ENCODE measurements at regions not wholly inside any gene's neighbourhood (a gene's known extent, or its start where the extent isn't known, plus 50 kb on each side); places are given as distances from the start of the nearest gene placed in this dataset.
A peak's percentile ranks its signal among the peaks of the same experiment; 100 is the strongest.
"Not testable (repeated sequence)": the region's sequence is repeated elsewhere in the genome, so short reads cannot be mapped to it uniquely, and the experiment has no call there.

DNA sequence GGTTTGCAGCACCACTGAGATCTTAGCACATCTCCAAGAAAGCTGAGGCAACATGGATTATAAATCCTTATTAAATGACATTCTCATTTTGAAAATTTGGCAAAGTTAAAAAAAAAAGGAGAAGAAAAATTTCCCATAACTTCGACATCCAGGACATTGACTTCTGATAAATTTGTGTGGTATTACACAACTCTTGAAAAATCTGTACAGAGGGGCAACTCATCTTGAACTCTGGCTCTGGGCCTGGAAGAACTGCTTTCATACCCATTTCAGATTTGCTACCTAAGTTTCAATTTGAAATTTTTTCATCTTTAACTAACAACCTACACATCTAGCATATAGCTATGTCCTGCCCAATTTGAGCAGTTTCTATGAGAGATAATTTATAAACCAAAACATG lies 118.0 kb upstream of the UGP2 start:
- no peaks in the 10 kb centered on the region for H3K27me3 ChIP-seq
- H3K36me3 ChIP-seq = no peaks in the 10 kb centered on the region
- H3K4me3 ChIP-seq = no peak overlapping the region
- DNase-seq = no peak
- no peaks in the 10 kb centered on the region for H3K9me3 ChIP-seq

DNA sequence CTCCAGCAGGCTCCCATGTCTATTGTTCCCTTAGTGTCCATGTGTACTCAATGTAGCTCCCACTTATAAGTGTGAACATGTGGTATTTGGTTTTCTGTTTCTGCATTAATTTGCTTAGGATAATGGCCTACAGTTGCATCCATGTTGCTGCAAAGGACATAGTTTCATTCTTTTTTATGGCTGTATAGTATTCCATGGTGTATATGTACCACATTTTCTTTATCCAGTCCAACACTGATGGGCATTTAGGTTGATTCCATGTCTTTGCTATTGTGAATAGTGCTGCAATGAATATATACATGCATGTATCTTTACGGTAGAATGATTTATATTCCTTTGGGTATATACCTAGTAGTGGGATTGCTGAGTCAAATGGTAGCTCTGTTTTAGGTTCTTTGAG lies 116.5 kb upstream of the UGP2 start:
- not testable (repeated sequence) for DNase-seq, H3K4me3 ChIP-seq, H3K9me3 ChIP-seq

DNA sequence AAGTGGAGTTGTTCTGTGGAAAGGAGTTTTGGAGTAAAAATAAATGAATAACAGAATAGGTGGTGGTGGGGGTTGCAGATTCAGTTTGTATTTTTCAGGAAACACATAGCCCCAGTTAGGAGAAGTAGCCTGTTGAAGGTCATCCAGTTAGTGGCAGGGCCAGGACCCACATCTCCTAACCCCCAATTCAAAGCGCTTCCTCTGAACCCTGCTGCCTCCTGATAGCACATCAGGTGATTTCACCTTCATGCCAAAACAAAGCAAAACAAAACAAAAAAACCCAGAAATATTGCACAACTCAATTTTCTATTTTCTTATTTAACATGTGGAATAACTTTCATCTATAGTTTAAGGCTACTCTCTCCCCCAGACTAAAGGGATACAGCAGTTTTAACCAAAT lies 112.3 kb upstream of the UGP2 start:
- no peaks in the 10 kb centered on the region for H3K27me3 ChIP-seq
- no peaks in the 10 kb centered on the region for H3K36me3 ChIP-seq
- no peak overlapping the region for H3K4me3 ChIP-seq
- no peaks in the 10 kb centered on the region for H3K9me3 ChIP-seq
- no peak for DNase-seq

More for the DNA sequence above, 116.5 kb upstream of the UGP2 start:
- not testable (repeated sequence) for H3K36me3 ChIP-seq, H3K27me3 ChIP-seq

DNA sequence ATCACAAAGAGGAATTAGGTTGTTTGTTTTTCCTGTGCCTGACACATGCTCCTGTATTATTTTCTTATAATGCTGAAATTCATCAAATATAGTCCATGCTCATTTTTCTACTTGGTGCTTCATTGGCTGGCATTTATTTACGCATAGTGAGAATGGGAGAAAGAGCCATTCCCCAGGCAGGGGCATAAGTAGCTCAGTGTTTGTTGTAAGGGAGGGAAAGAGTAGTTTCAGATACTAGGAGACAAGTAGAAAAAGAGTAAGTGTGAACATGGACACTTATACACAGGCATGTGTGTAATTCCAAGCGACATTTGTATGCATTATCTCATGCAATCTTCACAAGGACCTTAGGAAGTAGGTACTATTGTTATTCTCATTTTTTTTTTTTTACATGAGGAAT lies 111.9 kb upstream of the UGP2 start:
- H3K4me3 ChIP-seq = no peak overlapping the region
- DNase-seq = no peak
- H3K27me3 ChIP-seq = no peaks in the 10 kb centered on the region
- H3K36me3 ChIP-seq = no peaks in the 10 kb centered on the region
- no peaks in the 10 kb centered on the region for H3K9me3 ChIP-seq

DNA sequence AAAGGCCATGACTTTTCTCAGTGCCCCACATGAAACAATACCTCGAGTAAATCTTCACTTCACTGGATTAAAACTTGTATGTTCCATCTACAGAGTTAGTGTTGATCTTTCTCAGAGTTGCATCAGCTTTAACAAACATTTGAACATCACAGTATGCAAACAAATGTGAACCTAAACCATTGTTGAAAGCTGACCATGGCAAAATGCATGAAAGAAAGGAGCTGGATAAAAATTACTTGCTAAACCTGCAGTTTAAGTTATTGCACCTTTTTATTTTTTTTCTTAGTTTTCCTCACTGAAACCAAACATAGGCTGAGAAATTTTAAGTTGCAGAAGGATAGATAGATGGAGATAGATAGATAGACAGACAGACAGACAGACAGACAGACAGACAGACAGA lies 107.2 kb upstream of the UGP2 start:
- H3K27me3 ChIP-seq = no peaks in the 10 kb centered on the region
- DNase-seq = no peak
- H3K9me3 ChIP-seq = no peaks in the 10 kb centered on the region
- H3K4me3 ChIP-seq = no peak overlapping the region
- no peaks in the 10 kb centered on the region for H3K36me3 ChIP-seq

DNA sequence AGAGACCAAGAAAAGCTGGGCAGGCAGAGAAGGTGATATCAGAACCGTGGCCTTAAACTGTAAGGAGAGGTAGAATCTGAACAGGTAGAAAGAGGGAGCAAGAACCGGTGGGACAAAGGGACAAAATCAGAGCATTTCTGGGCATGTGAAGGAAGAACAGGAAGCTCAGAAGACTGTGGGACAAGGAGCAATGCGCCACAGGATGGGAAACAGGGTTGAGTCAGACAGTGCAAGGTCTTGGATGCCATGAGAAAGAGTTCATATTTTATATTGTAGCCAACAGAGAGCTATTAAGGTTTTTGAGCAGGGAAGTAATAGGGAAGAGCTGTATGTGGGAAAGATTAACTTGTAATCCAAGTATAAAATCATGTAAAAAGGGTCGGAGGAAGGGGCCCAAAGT lies 106.4 kb upstream of the UGP2 start:
- peak; percentile 10 for DNase-seq
- no peak overlapping the region for H3K4me3 ChIP-seq

DNA sequence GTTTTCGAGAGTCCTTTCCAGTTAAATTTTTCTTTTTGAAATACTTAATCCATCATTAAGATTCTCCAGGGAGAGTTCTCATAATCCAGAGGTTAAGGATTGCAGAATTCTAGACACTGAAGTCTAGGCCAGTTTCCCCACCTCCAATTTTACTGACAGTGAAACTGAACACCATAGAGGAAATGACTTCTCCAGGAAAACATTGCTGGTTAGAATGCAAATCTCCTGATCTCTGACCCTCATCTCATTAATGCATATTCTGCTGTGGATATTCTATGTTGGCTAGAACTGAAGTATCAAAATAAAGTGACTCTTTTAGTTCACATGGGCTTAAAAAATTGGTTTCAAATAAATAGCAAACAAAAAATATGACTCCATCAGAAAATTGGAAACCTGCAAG lies 105.8 kb upstream of the UGP2 start:
- Histone ChIP-seq H3K4me3 (no peak overlapping the region), H3K27me3 (no peaks in the 10 kb centered on the region), H3K9me3 (no peaks in the 10 kb centered on the region), H3K36me3 (no peaks in the 10 kb centered on the region)
- no peak for DNase-seq

More for the DNA sequence above, 106.4 kb upstream of the UGP2 start:
- Histone ChIP-seq H3K27me3 (no peaks in the 10 kb centered on the region), H3K9me3 (no peaks in the 10 kb centered on the region), H3K36me3 (no peaks in the 10 kb centered on the region)

DNA sequence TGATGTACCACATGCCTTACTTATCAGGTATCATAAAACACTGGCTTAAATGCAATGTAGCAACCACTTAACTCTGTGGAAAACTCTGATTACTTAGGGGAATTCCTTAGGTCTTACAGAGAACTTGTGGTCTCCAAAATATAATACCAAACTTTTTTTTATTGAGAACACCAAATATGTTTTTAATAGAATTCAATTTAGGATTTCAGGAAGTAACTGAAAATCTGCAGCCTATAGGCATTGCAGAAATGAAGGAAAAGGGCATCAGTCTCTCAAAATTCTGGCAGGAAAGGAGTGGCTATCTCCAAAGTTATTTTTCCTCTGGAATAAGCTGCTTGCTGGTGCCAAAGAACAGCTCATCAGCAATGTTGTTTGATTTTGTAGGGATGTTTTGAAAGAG lies 105.3 kb upstream of the UGP2 start:
- H3K9me3 ChIP-seq = no peaks in the 10 kb centered on the region
- H3K27me3 ChIP-seq = no peaks in the 10 kb centered on the region
- H3K4me3 ChIP-seq = no peak overlapping the region
- peak; percentile 9 for DNase-seq
- no peaks in the 10 kb centered on the region for H3K36me3 ChIP-seq

DNA sequence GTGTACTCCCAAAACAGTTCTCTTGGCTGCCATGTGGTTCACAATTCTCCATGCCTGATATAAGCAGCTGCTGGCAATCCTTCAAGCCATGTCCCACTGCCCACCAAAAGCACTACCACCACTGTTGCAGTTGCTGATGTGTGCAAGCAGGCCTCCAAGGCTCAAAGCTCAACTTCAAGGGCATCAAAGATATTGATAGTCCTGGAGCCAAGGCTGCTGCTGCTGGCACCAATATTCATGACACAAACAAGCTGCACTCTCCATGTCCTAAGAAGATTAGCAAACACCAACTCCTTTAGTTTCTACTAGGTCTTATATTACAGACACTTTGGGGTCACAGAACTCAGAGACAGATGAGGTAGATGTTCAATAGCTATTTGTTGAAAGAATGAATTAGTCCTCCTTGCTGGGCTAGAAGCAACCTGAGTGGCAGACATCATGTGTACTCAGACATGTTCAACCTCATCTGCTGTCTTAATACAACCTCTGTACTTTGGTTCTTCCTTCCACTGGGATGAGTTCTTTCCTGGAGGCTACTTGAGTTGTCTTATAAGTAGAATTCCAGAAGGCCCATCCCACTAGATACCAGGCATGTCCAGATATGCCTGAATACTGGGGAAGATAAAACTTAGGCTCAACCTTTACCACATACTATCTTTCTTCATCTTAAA lies 104.5 kb upstream of the UGP2 start:
- no peak for DNase-seq
- H3K9me3 ChIP-seq = no peaks in the 10 kb centered on the region
- H3K4me3 ChIP-seq = no peak overlapping the region
- H3K36me3 ChIP-seq = no peaks in the 10 kb centered on the region
- H3K27me3 ChIP-seq = no peaks in the 10 kb centered on the region

DNA sequence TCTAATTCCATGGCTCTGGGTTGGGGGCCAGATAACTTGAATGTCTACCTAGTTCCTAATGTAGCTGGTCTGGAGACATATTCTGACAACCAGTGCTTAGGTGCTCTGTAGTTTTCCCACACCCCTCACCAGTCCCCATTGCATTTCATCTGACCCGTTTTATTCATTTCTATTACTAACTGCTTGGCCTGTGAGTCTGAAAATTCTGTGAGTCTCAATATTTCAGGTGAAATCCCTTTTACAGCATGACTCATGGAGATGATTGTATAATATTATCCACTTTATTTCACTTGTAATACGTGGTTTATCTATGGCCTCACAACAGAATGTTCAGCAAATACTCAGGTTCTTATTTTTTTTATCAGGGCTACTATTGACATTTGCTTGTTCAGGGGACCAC lies 103.7 kb upstream of the UGP2 start:
- Histone ChIP-seq H3K27me3 (no peaks in the 10 kb centered on the region), H3K4me3 (no peak overlapping the region)
- DNase-seq = no peak

DNA sequence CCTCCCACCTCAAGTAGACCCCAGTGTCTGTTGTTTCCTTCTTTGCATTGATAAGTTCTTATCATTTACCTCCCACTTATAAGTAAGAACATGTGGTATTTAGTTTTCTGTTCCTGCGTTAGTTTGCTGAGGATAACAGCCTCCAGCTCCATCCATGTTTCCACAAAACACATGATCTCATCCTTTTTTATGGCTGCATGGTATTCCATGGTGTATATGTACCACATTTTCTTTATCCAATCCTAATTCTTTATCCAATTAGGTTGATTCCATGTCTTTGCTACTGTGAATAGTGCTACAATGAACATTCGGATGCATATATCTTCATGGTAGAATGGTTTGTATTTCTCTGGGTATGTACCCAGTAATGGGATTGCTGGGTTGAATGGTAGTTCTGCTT lies 102.5 kb upstream of the UGP2 start:
- not testable (repeated sequence) for H3K27me3 ChIP-seq, DNase-seq, H3K4me3 ChIP-seq, H3K9me3 ChIP-seq, H3K36me3 ChIP-seq

More for the DNA sequence above, 103.7 kb upstream of the UGP2 start:
- Histone ChIP-seq H3K9me3 (no peaks in the 10 kb centered on the region), H3K36me3 (no peaks in the 10 kb centered on the region)

DNA sequence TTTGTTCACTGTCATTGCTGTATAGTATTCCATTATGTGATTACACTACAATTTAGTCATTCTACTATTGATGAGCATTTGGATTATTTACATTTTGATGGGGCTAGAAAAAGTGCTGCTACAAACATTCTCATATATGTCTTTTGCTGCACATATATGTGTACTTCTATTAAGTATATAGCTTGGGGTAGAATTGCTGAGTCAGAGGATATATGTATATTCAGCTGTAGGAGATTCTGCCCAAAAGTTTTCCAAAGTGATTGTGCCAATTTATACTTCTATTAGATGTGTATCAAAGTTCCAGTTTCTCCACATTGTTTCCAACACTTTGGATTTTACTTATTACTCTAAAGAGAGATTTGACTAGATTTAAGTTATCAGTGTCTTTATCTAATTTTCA lies 101.7 kb upstream of the UGP2 start:
- DNase-seq = no peak
- Histone ChIP-seq H3K9me3 (no peaks in the 10 kb centered on the region), H3K4me3 (no peak overlapping the region), H3K36me3 (no peaks in the 10 kb centered on the region), H3K27me3 (no peaks in the 10 kb centered on the region)

DNA sequence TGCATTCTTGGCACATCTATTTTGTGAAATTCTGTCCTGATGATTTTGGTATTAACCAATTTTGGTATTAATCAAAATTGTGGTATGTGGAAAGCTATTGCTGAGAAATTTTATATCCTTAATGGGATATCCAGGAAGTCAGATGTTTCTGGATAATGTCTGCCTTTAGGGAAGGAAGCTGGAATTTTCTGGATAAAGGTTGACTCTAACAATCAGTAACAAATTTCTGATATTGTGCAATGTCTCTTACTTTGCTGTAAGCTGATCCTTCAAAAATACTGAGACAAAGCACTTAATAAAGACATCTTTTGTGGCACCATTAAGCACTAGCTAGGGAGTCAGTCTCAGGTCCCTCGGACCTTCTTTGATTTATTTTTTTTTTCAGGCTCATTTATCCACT lies 100.8 kb upstream of the UGP2 start:
- no peak for DNase-seq
- Histone ChIP-seq H3K9me3 (no peaks in the 10 kb centered on the region), H3K27me3 (no peaks in the 10 kb centered on the region), H3K36me3 (no peaks in the 10 kb centered on the region), H3K4me3 (no peak overlapping the region)

DNA sequence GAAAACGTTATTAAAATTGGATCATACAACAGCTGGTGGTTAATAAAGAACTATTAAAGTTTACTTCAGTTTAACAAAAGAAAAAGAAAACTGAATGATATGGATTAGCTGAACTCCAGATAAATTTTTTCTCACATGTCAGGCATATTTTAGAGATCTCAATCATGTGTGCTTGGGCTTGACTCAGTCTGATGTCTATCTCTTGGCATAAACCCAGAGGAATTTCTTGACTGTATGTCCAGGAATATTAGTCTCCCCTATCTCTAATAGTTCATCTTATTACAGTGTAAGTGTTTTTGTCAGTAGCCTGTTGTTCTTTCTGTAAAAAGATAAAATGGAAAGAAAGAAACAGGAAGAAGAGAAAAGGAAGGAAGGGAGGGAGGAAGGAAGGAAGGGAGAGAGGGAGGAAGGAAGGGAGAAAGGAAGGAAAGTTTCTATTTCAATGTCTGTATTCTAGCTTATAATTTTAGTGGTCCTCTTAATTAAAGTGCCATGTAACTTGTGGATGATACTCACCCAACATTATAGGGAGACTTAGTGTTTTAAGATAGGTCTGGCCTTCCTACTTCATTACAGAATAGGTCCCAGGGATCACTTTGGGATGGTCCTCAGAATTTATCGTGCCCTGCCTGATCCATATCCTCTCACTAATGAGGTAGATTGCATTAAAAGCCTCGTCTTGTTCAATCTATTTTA lies 99.7 kb upstream of the UGP2 start:
- no peak overlapping the region for H3K4me3 ChIP-seq

DNA sequence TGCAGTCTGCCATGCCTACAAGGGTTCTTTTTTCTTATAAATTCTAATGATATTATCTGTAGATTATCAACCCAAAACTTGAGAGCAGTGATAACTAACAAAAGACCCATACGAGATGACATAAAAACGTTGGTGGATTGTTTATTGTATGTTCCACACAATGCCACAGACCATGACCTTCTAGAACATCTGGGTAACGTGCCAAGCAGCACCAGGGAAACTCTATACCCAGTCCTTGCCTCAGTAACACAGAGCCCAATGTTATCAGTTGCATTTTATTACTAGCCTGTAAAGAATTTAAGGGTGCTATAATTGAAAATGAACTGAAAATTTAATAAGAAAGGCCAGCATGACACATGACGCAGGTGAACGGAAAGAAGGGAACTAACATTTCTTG lies 99.1 kb upstream of the UGP2 start:
- Histone ChIP-seq H3K9me3 (no peaks in the 10 kb centered on the region), H3K4me3 (no peak overlapping the region), H3K36me3 (no peaks in the 10 kb centered on the region), H3K27me3 (no peaks in the 10 kb centered on the region)
- no peak for DNase-seq

More for the DNA sequence above, 99.7 kb upstream of the UGP2 start:
- no peak for DNase-seq
- H3K9me3 ChIP-seq = no peaks in the 10 kb centered on the region
- H3K27me3 ChIP-seq = no peaks in the 10 kb centered on the region
- no peaks in the 10 kb centered on the region for H3K36me3 ChIP-seq

DNA sequence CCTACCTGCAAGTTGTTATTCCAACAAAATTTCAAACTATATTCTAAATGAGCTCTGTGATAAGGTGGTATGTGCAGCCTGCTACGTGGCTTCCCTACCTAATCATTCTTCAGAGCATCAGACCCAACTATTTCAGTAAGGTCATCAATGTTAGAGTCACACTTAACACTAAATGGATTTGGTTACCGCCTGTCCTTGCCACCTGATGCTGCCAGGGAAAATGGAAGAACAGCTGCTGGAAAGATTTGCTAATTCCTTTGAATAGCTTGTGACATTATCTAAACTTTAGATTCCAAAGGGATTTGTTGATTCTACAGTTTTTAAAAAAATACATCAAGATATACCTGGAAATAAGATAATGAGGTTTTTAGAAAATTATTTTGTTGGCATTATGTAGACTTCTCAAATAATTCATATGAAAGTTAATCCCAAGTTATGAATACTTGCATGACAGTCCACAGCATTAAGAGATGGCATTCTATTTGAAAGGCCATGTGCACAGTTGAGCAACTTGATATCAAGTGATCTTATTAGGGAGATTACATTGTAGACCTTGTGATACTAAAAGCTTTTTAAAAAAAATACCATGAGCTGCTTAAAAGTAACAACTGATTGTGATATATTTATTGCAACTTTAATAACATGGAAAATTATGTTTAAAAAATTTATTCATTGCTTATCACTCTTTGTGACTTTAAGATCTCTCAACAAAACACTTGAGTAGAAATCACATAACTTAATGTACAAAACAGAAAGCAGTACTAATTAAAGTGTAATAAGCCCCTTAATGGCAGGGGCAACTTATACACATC lies 98.3 kb upstream of the UGP2 start:
- Histone ChIP-seq H3K9me3 (no peaks in the 10 kb centered on the region), H3K4me3 (no peak overlapping the region), H3K27me3 (no peaks in the 10 kb centered on the region), H3K36me3 (no peaks in the 10 kb centered on the region)
- DNase-seq = no peak
